ENCODE measurements at regions not wholly inside any gene's neighbourhood (a gene's known extent, or its start where the extent isn't known, plus 50 kb on each side); places are given as distances from the start of the nearest gene placed in this dataset.

DNA sequence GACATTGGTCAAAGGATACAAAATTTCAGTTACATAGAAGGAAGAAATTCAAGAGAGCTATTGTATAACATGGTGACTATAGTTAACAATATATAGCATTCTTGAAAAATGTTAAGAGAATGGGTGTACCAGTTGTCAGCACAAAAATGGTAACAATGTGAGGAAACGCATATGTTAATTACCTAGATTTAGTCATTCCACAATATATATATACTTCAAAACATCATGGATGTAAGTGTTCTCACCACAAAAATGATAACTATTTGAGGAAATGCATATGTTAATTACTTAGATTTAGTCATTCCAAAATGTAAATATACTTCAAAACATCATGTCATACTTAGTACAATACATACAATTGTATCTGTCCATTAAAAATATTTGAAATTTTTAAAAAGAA is 540.4 kb upstream of the MGAT4C start:
- no peak for TF ChIP-seq POLR2A (IDR thresholded peaks at IDR 0.05)
- TF ChIP-seq EP300 (IDR thresholded peaks at IDR 0.05; ENCODE audit: low read depth), result no peak
- TF ChIP-seq, protein P1, sequence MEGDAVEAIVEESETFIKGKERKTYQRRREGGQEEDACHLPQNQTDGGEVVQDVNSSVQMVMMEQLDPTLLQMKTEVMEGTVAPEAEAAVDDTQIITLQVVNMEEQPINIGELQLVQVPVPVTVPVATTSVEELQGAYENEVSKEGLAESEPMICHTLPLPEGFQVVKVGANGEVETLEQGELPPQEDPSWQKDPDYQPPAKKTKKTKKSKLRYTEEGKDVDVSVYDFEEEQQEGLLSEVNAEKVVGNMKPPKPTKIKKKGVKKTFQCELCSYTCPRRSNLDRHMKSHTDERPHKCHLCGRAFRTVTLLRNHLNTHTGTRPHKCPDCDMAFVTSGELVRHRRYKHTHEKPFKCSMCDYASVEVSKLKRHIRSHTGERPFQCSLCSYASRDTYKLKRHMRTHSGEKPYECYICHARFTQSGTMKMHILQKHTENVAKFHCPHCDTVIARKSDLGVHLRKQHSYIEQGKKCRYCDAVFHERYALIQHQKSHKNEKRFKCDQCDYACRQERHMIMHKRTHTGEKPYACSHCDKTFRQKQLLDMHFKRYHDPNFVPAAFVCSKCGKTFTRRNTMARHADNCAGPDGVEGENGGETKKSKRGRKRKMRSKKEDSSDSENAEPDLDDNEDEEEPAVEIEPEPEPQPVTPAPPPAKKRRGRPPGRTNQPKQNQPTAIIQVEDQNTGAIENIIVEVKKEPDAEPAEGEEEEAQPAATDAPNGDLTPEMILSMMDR (IDR thresholded peaks at IDR 0.05), result no peak
- no peak for TF ChIP-seq POLR2AphosphoS5 (IDR thresholded peaks at IDR 0.05)
- intact Hi-C loops (cut with DNase I; ENCODE audit: low total_unique reads), result no loop called here
- Histone ChIP-seq H3K4me1 (no peaks in the 10 kb centered on the region), H3K27ac (no peak overlapping the region), H3K4me3 (no peak overlapping the region), H3K27me3 (no peaks in the 10 kb centered on the region), H3K36me3 (no peaks in the 10 kb centered on the region), H3K9me3 (no peaks in the 10 kb centered on the region)
- 88% methylated on average over 1 of the region's 1 CpG for WGBS, 2 donors (ENCODE audit: low coverage in 1 of 2)
- DNase-seq, result no peak
- in situ Hi-C loops (cut with MboI; ENCODE audit: low pct_ligation_motif_present in 1 of 4, low pct_unique_long_range_greater_than_20kb in 1 of 4, low sequenced_read_pairs in 3 of 4), result no loop called here

GRCh38 chr12:86788661-86789060 is 532.5 kb upstream of the MGAT4C start:
- in situ Hi-C loops (cut with MboI; ENCODE audit: low pct_ligation_motif_present in 1 of 4, low pct_unique_long_range_greater_than_20kb in 1 of 4, low sequenced_read_pairs in 3 of 4) (no loop called here), intact Hi-C loops (cut with DNase I; ENCODE audit: low total_unique reads) (no loop called here)
- no peaks in the 10 kb centered on the region for H3K27me3 ChIP-seq
- no peaks in the 10 kb centered on the region for H3K36me3 ChIP-seq
- H3K4me1 ChIP-seq, result no peaks in the 10 kb centered on the region
- no peak for DNase-seq
- no peak overlapping the region for H3K27ac ChIP-seq
- TF ChIP-seq, protein P1 (IDR thresholded peaks at IDR 0.05), result no peak
- TF ChIP-seq EP300 (IDR thresholded peaks at IDR 0.05; ENCODE audit: low read depth), result no peak
- no peak for TF ChIP-seq POLR2A (IDR thresholded peaks at IDR 0.05)
- no peak for TF ChIP-seq POLR2AphosphoS5 (IDR thresholded peaks at IDR 0.05)
- no peaks in the 10 kb centered on the region for H3K9me3 ChIP-seq
- no peak overlapping the region for H3K4me3 ChIP-seq

DNA sequence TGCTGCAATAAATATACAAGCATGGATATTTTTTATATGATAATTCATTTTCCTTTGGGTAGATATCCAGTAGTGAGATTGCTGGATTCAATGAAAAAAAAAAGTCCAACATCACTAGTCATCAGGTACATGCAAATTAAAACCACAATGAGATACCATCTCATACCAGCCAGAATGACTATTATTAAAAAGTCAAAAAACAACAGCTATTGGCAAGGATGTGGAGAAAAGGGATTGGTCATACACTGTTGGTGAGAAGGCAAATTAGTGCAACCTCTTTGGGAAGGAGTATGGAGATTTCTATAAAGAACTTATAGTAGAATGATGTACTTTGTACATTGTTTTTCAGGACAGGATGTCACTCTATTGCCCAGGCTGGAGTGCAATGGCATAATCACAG is 531.2 kb upstream of the MGAT4C start:
- intact Hi-C loops (cut with DNase I; ENCODE audit: low total_unique reads) (no loop called here), in situ Hi-C loops (cut with MboI; ENCODE audit: low pct_ligation_motif_present in 1 of 4, low pct_unique_long_range_greater_than_20kb in 1 of 4, low sequenced_read_pairs in 3 of 4) (no loop called here)
- Histone ChIP-seq H3K27ac (no peak overlapping the region), H3K9me3 (no peaks in the 10 kb centered on the region), H3K36me3 (no peaks in the 10 kb centered on the region), H3K27me3 (no peaks in the 10 kb centered on the region), H3K4me1 (no peaks in the 10 kb centered on the region), H3K4me3 (no peak overlapping the region)
- no peak for TF ChIP-seq POLR2A (IDR thresholded peaks at IDR 0.05)
- no peak for TF ChIP-seq POLR2AphosphoS5 (IDR thresholded peaks at IDR 0.05)
- TF ChIP-seq, protein P1 (IDR thresholded peaks at IDR 0.05), result no peak
- no peak for TF ChIP-seq EP300 (IDR thresholded peaks at IDR 0.05; ENCODE audit: low read depth)
- DNase-seq, result no peak

- Histone ChIP-seq H3K9me3 (no peaks in the 10 kb centered on the region), H3K27me3 (no peaks in the 10 kb centered on the region), H3K27ac (no peak overlapping the region), H3K4me3 (no peak overlapping the region), H3K4me1 (no peaks in the 10 kb centered on the region), H3K36me3 (no peaks in the 10 kb centered on the region)
- in situ Hi-C loops (cut with MboI; ENCODE audit: low pct_ligation_motif_present in 1 of 4, low pct_unique_long_range_greater_than_20kb in 1 of 4, low sequenced_read_pairs in 3 of 4) (no loop called here), intact Hi-C loops (cut with DNase I; ENCODE audit: low total_unique reads) (no loop called here)
- DNase-seq, result no peak
- WGBS, 2 donors (ENCODE audit: low coverage in 1 of 2), result 64 to 81% methylated on average over 2 of the region's 2 CpGs
- TF ChIP-seq EP300 (IDR thresholded peaks at IDR 0.05; ENCODE audit: low read depth) (no peak), POLR2AphosphoS5 (IDR thresholded peaks at IDR 0.05) (no peak), POLR2A (IDR thresholded peaks at IDR 0.05) (no peak)
- TF ChIP-seq, protein P1 (IDR thresholded peaks at IDR 0.05), result no peak
Measured at GRCh38 chr12:86777325-86777724, 521.1 kb upstream of the MGAT4C start.

Data from transverse colon (tissue), 4 donors.